ENCODE measurements at regions not wholly inside any gene's neighbourhood (a gene's known extent, or its start where the extent isn't known, plus 50 kb on each side); places are given as distances from the start of the nearest gene placed in this dataset.
"Not testable (repeated sequence)": the region's sequence is repeated elsewhere in the genome, so short reads cannot be mapped to it uniquely, and the experiment has no call there.

GRCh38 chr20:19130613-19130984, 81.8 kb upstream of the SLC24A3 start:
- Mint-ChIP-seq H3K27ac (no peak overlapping the region), H3K27me3 (no peaks in the 10 kb centered on the region), H3K36me3 (ENCODE audit: low read depth) (no peaks in the 10 kb centered on the region), H3K4me3 (no peak overlapping the region), H3K9me3 (no peaks in the 10 kb centered on the region), H3K4me1 (no peaks in the 10 kb centered on the region)
- no peak for ATAC-seq (replicated peaks)

GRCh38 chr20:19137641-19138040, 74.8 kb upstream of the SLC24A3 start:
- Mint-ChIP-seq H3K9me3 (peaks cover 15% of the 10 kb centered on the region), H3K27me3 (peaks cover 3% of the 10 kb centered on the region), H3K4me3 (no peak overlapping the region), H3K36me3 (ENCODE audit: low read depth) (no peaks in the 10 kb centered on the region), H3K4me1 (no peaks in the 10 kb centered on the region), H3K27ac (no peak overlapping the region)
- no peak for ATAC-seq (replicated peaks)

- Mint-ChIP-seq H3K27ac (no peak overlapping the region), H3K9me3 (peaks cover 15% of the 10 kb centered on the region), H3K27me3 (peaks cover 3% of the 10 kb centered on the region), H3K4me1 (no peaks in the 10 kb centered on the region), H3K36me3 (ENCODE audit: low read depth) (no peaks in the 10 kb centered on the region), H3K4me3 (no peak overlapping the region)
- no peak for ATAC-seq (replicated peaks)
Observed at GRCh38 chr20:19138758-19139157, 73.7 kb upstream of the SLC24A3 start.

- not testable (repeated sequence) for H3K27ac Mint-ChIP-seq; H3K4me3 Mint-ChIP-seq; H3K4me1 Mint-ChIP-seq; H3K27me3 Mint-ChIP-seq; H3K36me3 Mint-ChIP-seq (ENCODE audit: low read depth); ATAC-seq (replicated peaks)
- peaks cover 15% of the 10 kb centered on the region for H3K9me3 Mint-ChIP-seq
Observed at GRCh38 chr20:19139584-19139983, 72.9 kb upstream of the SLC24A3 start.

GRCh38 chr20:19141998-19142397, 70.4 kb upstream of the SLC24A3 start:
- Mint-ChIP-seq H3K27ac (no peak overlapping the region), H3K4me1 (no peaks in the 10 kb centered on the region), H3K36me3 (ENCODE audit: low read depth) (no peaks in the 10 kb centered on the region), H3K4me3 (no peak overlapping the region), H3K27me3 (no peaks in the 10 kb centered on the region), H3K9me3 (peaks cover 8% of the 10 kb centered on the region)
- no peak for ATAC-seq (replicated peaks)

GRCh38 chr20:19143890-19144289, 68.6 kb upstream of the SLC24A3 start:
- Mint-ChIP-seq H3K4me1 (no peaks in the 10 kb centered on the region), H3K27ac (no peak overlapping the region), H3K4me3 (no peak overlapping the region), H3K36me3 (ENCODE audit: low read depth) (no peaks in the 10 kb centered on the region), H3K27me3 (no peaks in the 10 kb centered on the region), H3K9me3 (peaks cover 8% of the 10 kb centered on the region)
- no peak for ATAC-seq (replicated peaks)

- ATAC-seq (replicated peaks): no peak
- Mint-ChIP-seq H3K9me3 (peaks cover 4% of the 10 kb centered on the region), H3K36me3 (ENCODE audit: low read depth) (no peaks in the 10 kb centered on the region), H3K4me1 (no peaks in the 10 kb centered on the region), H3K4me3 (no peak overlapping the region), H3K27me3 (peaks cover 4% of the 10 kb centered on the region), H3K27ac (no peak overlapping the region)
Observed at GRCh38 chr20:19161336-19161735, 51.1 kb upstream of the SLC24A3 start.

Measured in activated T-helper 17 cell treated with anti-CD3 and anti-CD28 coated beads, Interleukin-2, amount 50 U/mL, for 72 hours (primary cell).